Left colon (tissue), 2 donors: ENCODE measurements at regions not wholly inside any gene's neighbourhood (a gene's known extent, or its start where the extent isn't known, plus 50 kb on each side); places are given as distances from the start of the nearest gene placed in this dataset.
A peak's percentile ranks its signal among the peaks of the same experiment; 100 is the strongest.

Experiments used
- ATAC-seq: fragments of 200-7000 bp; cut with Tn5 transposase; one replicate; pipeline ENCODE4 v1.9.1; 2020; ENCODE audit warnings: mild to moderate bottlenecking, moderate library complexity
- DNase-seq, 2 donors: peaks; one replicate each; pipeline ENCODE4 v3.0.0-alpha.2; 2020
- intact Hi-C, 2 donors: fragments of 100-400 bp; cut with DNase I in 1 of 2; cut with micrococcal nuclease in 1 of 2; formaldehyde crosslinking; loops; one replicate each; pipeline versions ENCODE4 v1.11.2 to v1.14.0; 2022; cut with DNase I, micrococcal nuclease
- donor health status: DM: no; HTN: no; CAD: no.
- donor health status: DM: yes; HTN: yes; CAD: no.

DNA sequence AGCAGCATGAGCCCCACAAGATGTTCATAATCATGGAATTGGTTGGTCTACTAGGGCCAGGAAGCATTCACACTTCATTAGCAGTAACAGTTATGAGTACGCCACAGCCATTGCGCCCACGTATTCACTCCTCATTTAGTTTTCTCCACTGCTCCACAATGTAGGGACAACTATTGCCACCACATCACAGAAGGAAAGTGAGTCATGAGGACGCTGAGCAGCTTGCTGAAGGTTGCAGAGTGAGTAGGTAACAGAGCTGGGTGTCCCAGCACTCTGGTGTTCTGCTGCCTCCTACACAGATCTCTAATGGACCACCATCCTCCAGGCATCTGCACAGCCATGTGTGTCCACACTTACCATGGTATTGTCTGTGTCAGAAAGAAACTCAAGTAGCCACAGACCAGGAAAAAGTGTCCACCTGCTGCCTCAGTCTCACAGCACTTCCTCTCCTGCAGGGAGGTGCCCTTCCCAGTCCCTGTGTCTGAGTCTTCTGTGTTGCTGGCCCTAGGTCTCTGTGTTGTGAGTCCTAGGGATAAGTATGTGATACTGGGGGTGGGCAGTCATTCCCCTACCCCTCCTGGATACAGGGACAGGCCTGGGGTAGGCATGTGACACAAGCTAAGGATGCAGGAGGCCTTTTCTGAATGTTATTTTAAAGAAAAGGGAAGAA is 103.9 kb downstream of the TTLL2 start:
- intact Hi-C loops, result no loop called here
- peak; percentile 44 for ATAC-seq
- DNase-seq, result no peak

DNA sequence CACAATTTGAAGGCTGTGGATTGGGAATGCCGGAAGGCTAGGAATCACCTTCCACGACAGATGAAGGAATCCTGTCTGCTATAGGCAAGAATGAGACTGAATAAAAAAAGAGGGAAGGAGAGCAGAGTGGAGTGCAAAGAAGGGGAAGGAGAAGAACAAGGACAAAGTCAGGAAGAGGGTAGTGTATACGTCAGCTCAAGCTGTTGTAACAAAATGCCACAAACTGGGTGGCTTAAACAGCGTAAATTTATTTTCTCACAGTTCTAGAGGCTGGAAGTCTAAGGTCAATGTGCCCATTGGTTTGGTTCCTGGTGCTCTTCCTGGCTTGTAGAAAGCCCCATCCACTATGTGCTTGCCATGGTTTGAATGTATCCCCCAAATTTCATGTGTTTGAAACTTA is 104.5 kb downstream of the TTLL2 start:
- intact Hi-C loops, result no loop called here
- no peak for DNase-seq
- no peak for ATAC-seq

DNA sequence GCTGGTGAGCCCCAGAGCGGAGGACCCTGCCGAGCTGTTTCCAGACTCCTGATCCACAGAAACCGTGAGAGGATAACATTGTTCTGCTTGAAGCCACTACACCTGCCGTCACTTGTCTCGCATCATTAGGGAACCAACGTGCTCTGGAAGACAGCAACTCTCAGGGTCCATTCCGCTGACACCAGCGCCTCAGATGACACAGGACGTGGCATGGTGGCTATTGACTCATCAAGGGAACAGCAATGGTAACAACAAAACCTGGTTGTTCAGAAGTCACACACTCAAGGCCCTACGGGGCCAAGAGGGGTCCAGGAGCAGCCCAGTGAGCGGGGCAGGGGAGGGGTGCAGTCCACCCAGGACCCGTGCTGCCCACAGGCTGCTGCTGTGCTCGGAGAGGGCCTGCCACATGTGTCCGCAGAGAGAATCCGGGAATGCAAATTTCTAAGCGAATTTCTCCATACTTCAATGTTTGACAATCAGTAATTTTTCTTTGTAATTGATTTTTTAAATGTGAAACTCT is 110.4 kb downstream of the TTLL2 start:
- no peak for DNase-seq
- ATAC-seq, result no peak
- intact Hi-C loops, result no loop called here

DNA sequence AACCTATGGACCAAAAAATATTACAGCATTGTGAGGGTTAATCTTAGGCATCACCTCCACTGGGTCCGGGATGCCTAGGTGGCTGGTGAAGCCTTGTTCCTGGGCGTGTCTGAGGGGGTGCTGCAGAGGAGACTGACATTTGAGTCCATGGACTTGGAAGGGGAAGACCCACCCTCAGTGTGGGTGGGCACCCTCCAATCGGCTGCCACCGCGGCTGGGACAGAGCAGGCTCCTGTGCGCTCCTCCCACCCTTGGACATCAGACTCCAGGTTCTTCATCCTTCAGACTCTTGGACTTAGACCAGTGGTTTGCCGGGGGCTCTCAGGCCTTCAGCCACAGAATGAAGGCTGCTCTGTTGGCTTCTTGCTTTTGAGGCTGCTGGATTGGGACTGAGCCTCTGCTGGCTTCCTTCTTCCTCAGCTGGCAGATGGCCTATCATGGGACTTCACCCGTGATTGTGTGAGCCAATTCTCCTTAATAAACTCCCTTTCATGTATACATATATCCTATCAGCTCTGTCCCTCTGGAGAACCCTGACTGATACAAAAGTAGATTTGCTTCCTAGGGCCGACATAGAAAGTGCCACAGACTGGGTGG is 113.1 kb downstream of the TTLL2 start:
- DNase-seq (no peak), ATAC-seq (no peak)
- intact Hi-C loops, result no loop called here

DNA sequence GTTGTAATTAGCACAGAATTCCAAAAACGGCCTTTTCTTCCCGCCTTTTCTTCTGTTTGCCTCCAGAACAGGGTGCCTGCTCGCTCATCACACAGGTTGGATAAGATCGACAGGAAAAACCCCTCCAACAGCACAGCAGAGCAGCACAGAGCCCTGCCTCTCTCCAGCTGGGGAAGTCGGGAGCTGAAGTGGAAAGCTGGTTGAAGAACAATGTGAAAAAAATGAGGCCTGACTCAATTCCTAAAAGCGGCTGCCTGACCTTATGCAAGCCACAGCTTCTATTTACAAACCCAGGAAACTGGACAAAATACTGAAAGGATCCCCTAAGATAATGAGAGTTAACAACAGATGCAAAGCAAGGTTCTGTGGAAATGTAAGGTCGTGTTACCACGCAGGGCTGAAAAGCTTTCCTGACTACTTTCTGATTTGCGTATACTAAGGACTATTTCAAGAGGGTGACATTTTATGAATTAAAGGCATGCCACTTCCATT is 116.9 kb downstream of the TTLL2 start:
- no peak for ATAC-seq
- intact Hi-C loops, result no loop called here

DNA sequence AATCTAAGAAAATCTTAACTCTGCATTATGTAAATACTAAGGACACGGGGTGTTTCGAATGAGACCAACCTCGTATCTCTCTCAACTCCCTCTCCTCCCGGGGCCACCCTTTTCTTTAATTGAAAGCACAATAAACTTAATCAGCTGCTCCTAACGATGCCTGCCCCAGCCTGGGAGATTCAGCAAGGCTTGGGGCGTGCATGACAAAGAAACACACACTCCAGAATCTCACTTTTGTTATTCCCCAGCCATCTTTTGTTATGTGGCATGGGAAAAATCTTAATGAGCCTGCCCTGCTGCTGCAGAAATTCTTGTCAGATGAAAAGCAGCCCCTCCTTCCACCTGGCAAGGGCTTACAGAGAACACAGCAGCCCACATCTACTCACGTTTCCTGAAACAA is 117.4 kb downstream of the TTLL2 start:
- ATAC-seq, result no peak
- no peak for DNase-seq
- intact Hi-C loops, result no loop called here

More for the DNA sequence above, 116.9 kb downstream of the TTLL2 start:
- no peak for DNase-seq

DNA sequence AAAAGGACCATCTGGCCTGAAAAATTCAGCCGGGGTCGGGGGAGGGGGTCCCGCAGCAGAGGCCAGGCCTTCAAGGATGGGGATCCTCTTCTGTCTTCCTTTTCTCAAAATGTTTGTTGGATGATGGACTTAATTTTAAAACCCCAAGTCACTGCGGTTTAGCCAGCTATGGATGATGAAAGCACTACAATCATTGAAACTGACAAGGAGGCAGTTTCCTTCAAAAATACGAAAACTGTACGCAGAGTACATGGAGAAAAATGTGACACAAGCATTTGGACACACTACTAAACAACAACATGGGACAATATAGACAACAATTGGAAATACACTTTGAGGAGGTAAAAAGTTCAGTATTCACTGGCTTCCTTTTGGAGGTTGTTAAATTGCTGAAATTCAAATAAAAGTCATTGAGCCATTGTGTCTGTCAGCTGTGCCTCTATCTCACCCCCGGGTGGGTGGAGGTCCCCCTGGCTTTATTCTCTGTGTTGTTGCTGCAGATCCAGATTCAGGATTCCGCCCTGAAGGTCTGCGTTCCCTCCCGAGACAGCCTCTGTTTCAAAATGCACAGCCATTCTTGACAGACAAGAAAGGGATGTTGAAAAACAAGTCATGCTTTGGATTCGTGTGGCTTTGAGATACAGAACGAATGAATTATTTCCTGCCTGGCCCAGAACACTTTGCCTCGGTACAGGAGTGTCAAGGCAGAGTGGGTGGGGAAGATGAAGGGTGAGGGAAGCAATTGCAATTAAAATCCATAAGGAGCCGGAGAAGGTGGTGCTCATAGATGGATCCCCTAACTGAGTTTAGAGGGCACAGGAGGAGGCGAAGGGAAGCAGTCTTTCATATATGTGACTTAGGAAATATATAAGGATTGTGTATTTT is 118.2 kb downstream of the TTLL2 start:
- no peak for ATAC-seq
- DNase-seq, result no peak
- intact Hi-C loops, result no loop called here

DNA sequence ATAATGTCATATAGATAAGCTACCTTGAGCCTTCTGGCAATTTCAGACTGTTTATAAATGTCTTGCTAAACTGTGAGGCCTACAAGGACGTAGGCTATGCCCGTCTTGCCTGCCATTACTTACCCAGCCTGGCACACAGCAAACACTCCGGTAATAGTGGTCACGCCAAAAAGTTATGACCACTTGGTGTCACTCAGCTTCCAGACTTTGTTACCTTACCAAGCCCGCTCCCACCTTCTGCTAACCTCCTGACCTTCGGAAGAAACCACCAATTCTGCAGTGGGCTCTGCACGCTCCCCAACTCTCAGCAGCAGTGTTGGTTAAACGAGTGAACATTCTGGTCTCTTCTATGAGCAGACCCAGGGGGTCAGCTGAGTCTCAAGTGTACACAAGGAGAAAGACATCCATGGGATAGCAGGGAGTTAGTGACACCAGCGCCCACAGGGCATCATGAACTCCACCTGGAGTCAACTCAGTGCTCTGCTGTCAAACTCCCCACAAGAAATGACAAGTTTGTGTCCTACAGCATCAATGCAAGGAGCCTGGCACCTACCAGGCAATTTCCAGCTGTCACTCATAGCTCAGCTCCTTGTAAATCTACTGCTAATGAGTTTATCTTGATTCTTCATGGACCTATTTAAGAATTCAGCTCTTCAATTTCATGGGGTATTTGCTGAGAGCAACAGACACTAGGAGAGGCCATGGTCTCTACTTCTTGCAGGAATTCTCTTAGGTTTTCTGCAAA is 119.9 kb downstream of the TTLL2 start:
- DNase-seq, result no peak
- intact Hi-C loops, result no loop called here
- ATAC-seq, result no peak

DNA sequence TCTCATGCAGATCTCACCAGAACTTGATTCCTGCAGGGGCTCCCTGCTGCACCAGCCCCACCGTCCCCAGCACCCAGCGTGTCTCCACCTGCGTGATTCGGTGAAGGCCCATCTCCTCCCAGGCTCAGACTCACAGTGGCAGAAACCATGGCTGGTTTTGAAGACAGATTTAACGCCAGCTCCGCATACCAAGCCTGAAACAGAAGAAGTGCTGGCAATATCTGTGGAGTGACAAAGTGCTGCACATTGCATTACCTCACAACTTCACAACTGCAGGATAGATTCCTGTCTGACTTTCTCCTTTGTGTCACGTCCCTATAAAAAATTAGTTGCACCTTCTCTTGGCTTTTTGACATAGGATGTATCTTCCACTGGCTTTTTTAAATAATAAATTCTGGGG is 120.7 kb downstream of the TTLL2 start:
- DNase-seq, result no peak
- intact Hi-C loops, result no loop called here
- no peak for ATAC-seq

DNA sequence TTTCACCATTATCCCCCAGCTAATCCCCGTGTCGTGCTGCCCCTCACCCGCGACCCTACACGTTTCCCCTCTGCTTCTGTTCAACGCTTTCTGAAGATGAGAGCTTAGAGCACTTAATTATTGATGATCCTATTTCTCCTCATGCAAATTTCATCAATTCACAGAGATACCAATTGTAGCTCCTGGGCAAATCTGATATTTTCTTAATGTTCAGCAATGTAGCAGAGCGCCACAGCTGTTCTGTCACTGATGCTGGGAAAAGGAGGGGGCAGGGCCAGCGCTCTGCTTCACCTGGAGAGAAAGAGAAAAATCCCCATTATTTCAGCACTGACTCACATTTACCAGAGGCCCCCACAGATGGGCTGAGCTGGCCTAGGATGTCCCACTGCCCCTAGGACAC is 121.2 kb downstream of the TTLL2 start:
- ATAC-seq, result no peak
- DNase-seq, result no peak
- intact Hi-C loops, result no loop called here

DNA sequence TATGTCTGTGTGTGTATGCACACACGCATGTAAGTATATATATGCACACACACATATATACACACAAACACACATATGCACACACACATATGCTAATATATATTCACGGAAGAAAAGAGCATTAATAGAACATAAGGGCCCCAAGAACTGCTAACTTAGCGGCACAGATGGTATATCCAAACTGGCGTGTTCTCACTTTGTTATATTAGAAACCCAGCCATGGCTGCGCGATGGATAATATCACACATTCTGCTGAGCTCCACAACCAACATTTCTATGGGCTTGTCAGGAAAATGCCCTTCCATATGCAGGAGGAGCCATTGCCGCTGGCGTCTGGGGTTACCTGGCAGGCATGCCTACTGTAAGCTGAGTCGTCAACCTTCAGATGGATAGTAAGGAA is 122.1 kb downstream of the TTLL2 start:
- DNase-seq (no peak), ATAC-seq (no peak)
- intact Hi-C loops, result no loop called here

DNA sequence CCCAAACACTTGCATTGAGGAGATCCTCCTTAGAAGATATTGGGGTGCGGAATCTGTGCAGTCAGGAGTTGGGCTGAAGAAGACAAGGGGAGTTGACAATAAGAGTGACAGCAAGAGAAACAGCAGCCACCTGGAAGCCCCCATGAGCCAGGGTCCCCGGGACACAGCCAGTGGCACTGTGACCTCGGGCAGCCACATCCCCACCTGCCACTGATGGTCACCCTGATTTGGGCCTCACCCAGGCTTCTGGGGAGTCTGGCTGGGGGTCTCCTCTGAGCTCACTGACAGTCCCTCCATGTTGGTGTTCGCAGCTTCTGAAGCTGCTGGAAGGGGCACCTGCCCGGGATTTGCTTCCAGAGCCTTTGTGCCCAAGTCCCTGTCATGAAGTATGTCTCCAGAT is 123.5 kb downstream of the TTLL2 start:
- intact Hi-C loops, result no loop called here
- ATAC-seq, result no peak

DNA sequence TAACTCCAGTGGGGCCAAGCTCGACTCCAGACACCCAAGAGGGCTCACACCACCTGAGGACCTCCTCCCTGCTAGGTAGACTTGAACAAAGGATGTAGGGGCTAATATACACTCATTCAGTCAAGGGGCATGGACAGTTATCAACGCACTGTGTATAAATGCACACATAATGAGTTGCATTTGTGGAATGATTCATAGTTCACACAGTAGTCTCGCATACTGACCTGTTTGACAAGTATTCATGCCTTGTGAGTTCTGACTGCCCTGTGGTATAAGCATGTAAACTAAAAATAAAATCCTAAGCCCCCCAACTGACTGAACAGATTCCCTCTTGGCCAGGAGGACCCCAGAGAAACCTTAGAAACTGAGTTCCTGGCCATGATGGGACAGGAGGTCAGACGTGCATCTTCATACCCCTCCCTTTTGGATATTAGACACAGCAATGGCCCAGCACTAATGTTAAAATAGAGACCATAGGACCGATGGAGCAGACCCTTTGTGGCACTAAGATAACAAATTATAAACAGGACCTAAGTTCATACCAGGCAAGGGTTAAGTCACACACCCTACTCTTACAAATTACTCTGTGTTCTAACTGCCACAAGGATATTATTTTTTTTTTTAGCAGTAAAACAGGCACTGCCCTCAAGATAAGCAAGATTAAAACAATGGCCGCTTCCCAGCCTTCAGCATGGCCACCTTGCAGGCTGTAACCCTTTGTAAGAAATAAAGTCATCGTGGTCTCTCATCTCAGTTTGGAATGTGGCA is 124.4 kb downstream of the TTLL2 start:
- intact Hi-C loops, result no loop called here
- ATAC-seq, result peak; percentile 83
- DNase-seq, result no peak

More for the DNA sequence above, 123.5 kb downstream of the TTLL2 start:
- no peak for DNase-seq

DNA sequence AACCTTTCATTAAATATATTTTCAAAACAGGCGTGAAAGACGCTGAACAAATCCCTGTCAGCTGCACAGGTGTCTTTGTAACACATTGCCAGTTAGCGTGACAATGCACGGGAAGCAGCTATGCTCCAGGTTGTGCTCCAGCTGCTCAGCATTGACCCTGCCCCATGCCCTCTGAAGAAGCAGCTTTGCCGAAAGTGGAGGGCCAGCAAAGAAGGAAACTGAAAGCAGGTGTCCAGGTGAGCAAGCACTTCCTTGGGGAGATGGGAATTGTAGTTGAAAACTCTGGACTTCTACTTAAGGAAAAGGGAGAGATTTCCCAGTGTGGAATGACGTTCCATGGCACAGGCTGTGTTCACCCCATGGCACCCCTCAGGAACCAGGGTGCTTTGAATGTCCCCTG is 125.7 kb downstream of the TTLL2 start:
- DNase-seq (peak; percentile 47 to 71), ATAC-seq (peak; percentile 83)
- intact Hi-C loops, result no loop called here

DNA sequence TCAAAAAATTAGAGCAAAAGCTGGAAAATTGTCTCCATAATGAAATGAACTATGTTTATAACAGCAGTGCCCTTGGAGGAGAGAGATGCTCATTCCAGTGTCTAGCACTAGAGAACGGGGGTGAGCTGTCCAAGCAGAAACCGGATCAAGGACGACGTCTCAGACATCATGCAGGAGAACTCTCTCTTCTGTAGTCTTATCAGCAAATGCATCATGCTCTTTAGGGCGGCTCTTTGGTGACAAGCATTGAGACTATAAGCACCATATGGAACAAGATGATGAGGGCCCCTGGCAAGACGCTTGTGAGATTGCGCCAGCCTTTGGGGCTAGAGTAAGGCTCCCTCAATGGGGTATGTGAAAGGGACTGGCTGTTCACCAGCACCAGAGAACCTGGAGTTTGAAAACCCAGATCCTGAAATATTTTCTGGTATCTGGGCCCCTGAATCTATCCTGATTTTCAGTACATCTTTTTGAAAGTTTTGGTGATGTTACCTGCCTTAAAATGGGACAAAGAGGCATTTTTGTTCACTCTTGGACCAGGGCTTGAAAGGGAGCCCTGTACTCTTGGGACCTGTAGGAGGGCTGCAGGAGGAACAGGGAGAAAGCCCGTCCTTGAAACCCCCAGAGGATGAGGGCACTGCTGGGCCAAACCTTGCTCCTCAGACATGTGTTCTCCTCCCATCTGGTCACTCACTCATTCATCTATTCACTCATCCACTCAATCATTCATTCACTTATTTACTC is 127.6 kb downstream of the TTLL2 start:
- intact Hi-C loops, result no loop called here
- DNase-seq (no peak), ATAC-seq (no peak)

DNA sequence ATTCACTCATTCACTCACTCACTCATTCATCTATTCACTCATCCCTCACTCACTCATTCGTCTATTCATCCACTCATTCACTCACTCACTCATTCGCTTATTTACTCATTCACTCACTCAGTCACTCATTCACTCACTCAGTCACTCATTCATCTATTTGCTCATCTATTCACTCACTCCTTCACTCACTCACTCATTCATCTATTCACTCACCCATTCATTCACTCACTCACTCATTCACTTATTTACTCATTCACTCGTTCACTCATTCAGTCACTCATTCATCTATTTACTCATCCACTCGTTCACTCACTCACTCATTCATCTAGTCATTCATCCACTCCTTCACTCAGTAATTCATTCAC is 128.2 kb downstream of the TTLL2 start:
- DNase-seq, result no peak
- intact Hi-C loops, result no loop called here
- no peak for ATAC-seq

DNA sequence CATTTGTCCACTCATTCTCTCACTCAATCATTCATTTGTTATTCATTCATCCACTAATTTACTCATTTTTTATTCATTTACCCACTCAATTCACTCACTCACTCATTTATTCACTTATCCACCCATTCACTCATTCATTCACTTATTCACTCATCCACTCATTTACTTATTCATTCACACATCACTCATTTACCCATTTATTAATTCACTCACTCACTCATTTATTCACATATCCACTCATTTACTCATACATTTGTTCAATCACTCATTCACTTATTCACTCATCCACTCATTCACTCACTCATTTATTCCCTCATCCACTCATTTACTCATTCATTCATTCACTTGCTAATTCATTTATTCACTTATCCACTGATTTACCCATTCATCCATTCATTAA is 129.1 kb downstream of the TTLL2 start:
- DNase-seq (no peak), ATAC-seq (no peak)
- intact Hi-C loops, result no loop called here

DNA sequence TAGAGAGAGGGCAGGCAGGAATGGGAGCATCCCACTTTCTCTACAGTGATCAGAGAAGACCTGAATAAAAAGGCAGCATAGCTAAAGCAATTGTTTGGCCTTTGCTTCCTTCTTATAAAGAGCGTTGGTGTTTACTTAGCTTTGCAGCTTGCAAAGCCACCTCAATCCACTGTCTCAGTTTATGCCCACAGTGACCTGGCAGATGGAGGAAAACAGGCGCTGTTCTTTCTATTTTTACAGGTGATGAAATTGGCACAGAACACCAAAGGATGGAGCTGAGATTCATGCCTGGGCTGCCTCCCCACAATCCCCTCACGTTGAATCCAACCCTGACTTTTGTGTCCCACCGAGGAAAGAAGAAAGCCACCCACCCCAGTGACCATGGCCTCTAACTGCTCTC is 130.5 kb downstream of the TTLL2 start:
- no peak for DNase-seq
- intact Hi-C loops, result no loop called here
- ATAC-seq, result peak; percentile 64
